CD14-positive monocyte (primary cell): ENCODE measurements at regions not wholly inside any gene's neighbourhood (a gene's known extent, or its start where the extent isn't known, plus 50 kb on each side); places are given as distances from the start of the nearest gene placed in this dataset.

Experiments used
- DNase-seq, 3 donors: peaks; one replicate each; pipeline ENCODE4 v3.0.0-alpha.2; 2011 to 2022
- H2AFZ ChIP-seq: 2 replicates; pipeline ENCODE4 v1.6.0; 2012; ENCODE audit warnings: mild to moderate bottlenecking, low read depth, low read length, inconsistent platforms; ENCODE audit not compliant: insufficient read depth, poor library complexity, severe bottlenecking
- H3K27ac ChIP-seq, 2 donors: 1 replicate in 1 of 2; 2 replicates in 1 of 2; pipeline ENCODE4 v1.5.1; 2012 to 2013; ENCODE audit warnings: low read length in 2 of 2, control low read depth in 1 of 2, inconsistent platforms in 1 of 2, low read depth in 1 of 2, mild to moderate bottlenecking in 1 of 2
- H3K27me3 ChIP-seq, 2 donors: one replicate each; pipeline versions ENCODE4 v1.6.0 to v1.6.1; 2011 to 2013; ENCODE audit warnings: low read length in 2 of 2; ENCODE audit not compliant: control insufficient read depth in 2 of 2, insufficient read depth in 2 of 2
- H3K36me3 ChIP-seq, 2 donors: replicated peaks in 1 of 2; 1 replicate in 1 of 2; 2 replicates in 1 of 2; pipeline versions ENCODE4 v1.5.1 to v1.6.1; 2012 to 2013; ENCODE audit warnings: low read length in 2 of 2, control low read depth in 1 of 2, inconsistent platforms in 1 of 2, mild to moderate bottlenecking in 1 of 2; ENCODE audit not compliant: insufficient read depth in 2 of 2, control insufficient read depth in 1 of 2
- H3K4me1 ChIP-seq, 2 donors: 1 replicate in 1 of 2; 2 replicates in 1 of 2; pipeline versions ENCODE4 v1.5.1 to v1.6.1; 2012 to 2013; ENCODE audit warnings: low read length in 2 of 2, control low read depth in 1 of 2, inconsistent platforms in 1 of 2, mild to moderate bottlenecking in 1 of 2, moderate library complexity in 1 of 2; ENCODE audit not compliant: insufficient read depth in 2 of 2, control insufficient read depth in 1 of 2
- H3K4me2 ChIP-seq: replicated peaks from 2 replicates; pipeline ENCODE3; 2012; ENCODE audit warnings: low read length, moderate library complexity, mild to moderate bottlenecking; ENCODE audit not compliant: poor library complexity, severe bottlenecking; ENCODE audit errors: extremely low read depth
- H3K4me3 ChIP-seq, 3 experiments: fragments of 200-600 bp in 1 of 3; sonication (generic) in 1 of 3; replicated peaks in 1 of 3; 1 replicate in 2 of 3; 2 replicates in 1 of 3; pipeline ENCODE4 v1.5.1; 2011 to 2013; ENCODE audit warnings: low read length in 3 of 3, mild to moderate bottlenecking in 3 of 3, control low read depth in 2 of 3, low read depth in 2 of 3, inconsistent platforms in 1 of 3, moderate library complexity in 1 of 3
- H3K79me2 ChIP-seq: 2 replicates; pipeline ENCODE4 v1.6.0; 2012; ENCODE audit warnings: mild to moderate bottlenecking, control low read depth, inconsistent platforms, low read length, moderate library complexity; ENCODE audit not compliant: insufficient read depth
- H3K9ac ChIP-seq: 2 replicates; pipeline ENCODE4 v1.6.0; 2017; ENCODE audit warnings: low read length, mild to moderate bottlenecking; ENCODE audit not compliant: insufficient read depth, poor library complexity, severe bottlenecking
- H3K9me3 ChIP-seq, 2 donors: replicated peaks in 1 of 2; 1 replicate in 1 of 2; 2 replicates in 1 of 2; pipeline versions ENCODE4 v1.5.1 to v1.6.1; 2012 to 2013; ENCODE audit warnings: low read length in 2 of 2, control low read depth in 1 of 2; ENCODE audit not compliant: control insufficient read depth in 1 of 2, insufficient read depth in 1 of 2
- H4K20me1 ChIP-seq: 2 replicates; pipeline ENCODE4 v1.6.0; 2012; ENCODE audit warnings: mild to moderate bottlenecking, low read length, control low read depth, moderate library complexity; ENCODE audit not compliant: insufficient read depth
- H3K27ac Mint-ChIP-seq, 7 donors: one replicate each; pipeline ENCODE4 v1.8.0; 2020; ENCODE audit warnings: mild to moderate bottlenecking in 7 of 7, mixed read lengths in 7 of 7, moderate library complexity in 6 of 7, inconsistent platforms in 2 of 7
- H3K27me3 Mint-ChIP-seq, 3 donors: one replicate each; pipeline ENCODE4 v1.8.0; 2021 to 2022; ENCODE audit warnings: low read depth in 3 of 3, mild to moderate bottlenecking in 3 of 3, mixed read lengths in 3 of 3, moderate library complexity in 3 of 3, inconsistent platforms in 1 of 3
- H3K36me3 Mint-ChIP-seq, 2 donors: one replicate each; pipeline ENCODE4 v1.8.0; 2020; ENCODE audit warnings: mixed read lengths in 2 of 2, inconsistent platforms in 1 of 2, mild to moderate bottlenecking in 1 of 2
- H3K4me1 Mint-ChIP-seq: one replicate; pipeline ENCODE4 v1.8.0; 2020; ENCODE audit warnings: mild to moderate bottlenecking, mixed read lengths
- H3K4me3 Mint-ChIP-seq, 2 donors: one replicate each; pipeline ENCODE4 v1.8.0; 2020; ENCODE audit warnings: mild to moderate bottlenecking in 2 of 2, mixed read lengths in 2 of 2, moderate library complexity in 1 of 2
- H3K9me3 Mint-ChIP-seq, 7 donors: one replicate each; pipeline ENCODE4 v1.8.0; 2020 to 2022; ENCODE audit warnings: mixed read lengths in 7 of 7, mild to moderate bottlenecking in 6 of 7, moderate library complexity in 6 of 7, inconsistent platforms in 2 of 7
- WGBS: methylation state at CpG from one replicate; pipeline ENCODE4 v1.1.5; 2013; ENCODE audit warnings: missing lambda C conversion rate; ENCODE audit not compliant: insufficient coverage; 5-methylcytosine and 5-hydroxymethylcytosine counted together
- intact Hi-C, 2 donors: fragments of 100-400 bp; cut with micrococcal nuclease; formaldehyde crosslinking; loops; one replicate each; pipeline versions ENCODE4 v1.15.0 to v1.15.1; 2023
- TF ChIP-seq, protein P1 (sequence below): fragments of 200-600 bp; IDR thresholded peaks from one replicate; pipeline ENCODE4 v1.8.0; 2022; ENCODE audit warnings: antibody characterized with exemption, mild to moderate bottlenecking

DNA sequence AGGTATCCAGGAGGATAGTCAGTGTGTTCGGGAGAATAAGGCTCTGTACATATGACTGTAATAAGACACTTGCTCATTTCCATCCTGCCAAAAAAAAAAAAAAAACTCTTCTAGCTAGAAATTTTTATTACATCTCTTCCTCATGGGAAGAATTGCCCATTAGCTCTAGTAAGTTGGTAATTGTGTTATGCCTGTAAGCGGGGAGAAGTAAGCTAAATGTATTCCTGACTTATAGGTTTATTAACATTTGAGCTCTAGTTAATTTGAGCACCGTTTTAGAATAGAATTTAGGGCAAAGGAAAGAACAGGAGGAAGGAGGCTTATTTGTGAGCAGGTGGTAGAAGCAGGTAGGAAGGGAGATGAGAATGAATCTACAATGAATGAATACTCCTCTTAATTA, 1210.6 kb downstream of the SORCS1 start:
- no peak overlapping the region for H3K4me2 ChIP-seq
- intact Hi-C loops = no loop called here

DNA sequence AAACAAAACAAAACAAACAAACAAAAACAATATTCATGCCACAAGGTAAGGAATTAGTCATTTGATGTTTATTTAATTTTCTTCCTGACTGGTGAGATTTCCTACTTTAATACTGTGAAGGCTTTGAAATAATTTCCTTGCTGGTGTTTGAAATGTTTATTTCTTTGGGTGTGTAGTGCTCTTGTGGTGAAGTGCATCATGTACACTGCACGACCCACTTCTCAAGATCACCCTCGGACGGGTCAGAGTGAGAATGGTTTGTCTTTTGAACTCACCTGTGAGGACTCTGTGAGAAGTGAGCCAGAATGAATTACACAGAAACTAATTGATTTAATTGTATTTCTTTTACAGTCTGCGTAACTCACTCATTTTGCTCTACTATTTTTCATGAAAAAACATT, 1211.5 kb downstream of the SORCS1 start:
- Mint-ChIP-seq H3K36me3 (no peaks in the 10 kb centered on the region), H3K9me3 (no peaks in the 10 kb centered on the region), H3K4me1 (no peaks in the 10 kb centered on the region), H3K27ac (no peak overlapping the region), H3K27me3 (no peaks in the 10 kb centered on the region), H3K4me3 (no peak overlapping the region)
- Histone ChIP-seq H3K27me3 (no peaks in the 10 kb centered on the region), H3K4me1 (no peaks in the 10 kb centered on the region), H3K36me3 (no peaks in the 10 kb centered on the region), H3K9me3 (no peaks in the 10 kb centered on the region), H2AFZ (no peak overlapping the region), H4K20me1 (no peaks in the 10 kb centered on the region), H3K4me2 (no peak overlapping the region), H3K79me2 (no peaks in the 10 kb centered on the region), H3K9ac (no peak overlapping the region), H3K27ac (no peak overlapping the region), H3K4me3 (no peak overlapping the region)
- TF ChIP-seq, protein P1, sequence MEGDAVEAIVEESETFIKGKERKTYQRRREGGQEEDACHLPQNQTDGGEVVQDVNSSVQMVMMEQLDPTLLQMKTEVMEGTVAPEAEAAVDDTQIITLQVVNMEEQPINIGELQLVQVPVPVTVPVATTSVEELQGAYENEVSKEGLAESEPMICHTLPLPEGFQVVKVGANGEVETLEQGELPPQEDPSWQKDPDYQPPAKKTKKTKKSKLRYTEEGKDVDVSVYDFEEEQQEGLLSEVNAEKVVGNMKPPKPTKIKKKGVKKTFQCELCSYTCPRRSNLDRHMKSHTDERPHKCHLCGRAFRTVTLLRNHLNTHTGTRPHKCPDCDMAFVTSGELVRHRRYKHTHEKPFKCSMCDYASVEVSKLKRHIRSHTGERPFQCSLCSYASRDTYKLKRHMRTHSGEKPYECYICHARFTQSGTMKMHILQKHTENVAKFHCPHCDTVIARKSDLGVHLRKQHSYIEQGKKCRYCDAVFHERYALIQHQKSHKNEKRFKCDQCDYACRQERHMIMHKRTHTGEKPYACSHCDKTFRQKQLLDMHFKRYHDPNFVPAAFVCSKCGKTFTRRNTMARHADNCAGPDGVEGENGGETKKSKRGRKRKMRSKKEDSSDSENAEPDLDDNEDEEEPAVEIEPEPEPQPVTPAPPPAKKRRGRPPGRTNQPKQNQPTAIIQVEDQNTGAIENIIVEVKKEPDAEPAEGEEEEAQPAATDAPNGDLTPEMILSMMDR = no peak
- WGBS = no CpG with 5 or more reads among the region's 4 CpGs
- DNase-seq = no peak
- intact Hi-C loops = no loop called here

More for the DNA sequence above, 1210.6 kb downstream of the SORCS1 start:
- Histone ChIP-seq H3K4me1 (no peaks in the 10 kb centered on the region), H3K4me3 (no peak overlapping the region), H3K79me2 (no peaks in the 10 kb centered on the region), H3K27me3 (no peaks in the 10 kb centered on the region), H4K20me1 (no peaks in the 10 kb centered on the region), H2AFZ (no peak overlapping the region), H3K27ac (no peak overlapping the region), H3K9me3 (no peaks in the 10 kb centered on the region), H3K9ac (no peak overlapping the region), H3K36me3 (no peaks in the 10 kb centered on the region)
- WGBS = no CpG with 5 or more reads among the region's 3 CpGs
- no peaks in the 10 kb centered on the region for H3K4me1 Mint-ChIP-seq
- H3K27me3 Mint-ChIP-seq = no peaks in the 10 kb centered on the region
- H3K4me3 Mint-ChIP-seq = no peak overlapping the region
- H3K36me3 Mint-ChIP-seq = no peaks in the 10 kb centered on the region
- no peaks in the 10 kb centered on the region for H3K9me3 Mint-ChIP-seq
- no peak for DNase-seq
- TF ChIP-seq, protein P1 = no peak
- no peak overlapping the region for H3K27ac Mint-ChIP-seq
